GM18505 (cell line): ENCODE measurements at regions not wholly inside any gene's neighbourhood (a gene's known extent, or its start where the extent isn't known, plus 50 kb on each side); places are given as distances from the start of the nearest gene placed in this dataset.
"Not testable (repeated sequence)": the region's sequence is repeated elsewhere in the genome, so short reads cannot be mapped to it uniquely, and the experiment has no call there.

Source experiments
- ATAC-seq: cut with Tn5 transposase; IDR thresholded peaks from one replicate; pipeline ENCODE4 v1.9.1; 2021; ENCODE audit not compliant: unreplicated experiment
- POLR2A ChIP-seq: IDR thresholded peaks from 4 replicates; pipeline ENCODE4 v1.6.1; 2011; ENCODE audit warnings: borderline replicate concordance; ENCODE audit not compliant: insufficient read depth, insufficient read length; ENCODE audit errors: extremely low read depth

- TF ChIP-seq POLR2A = no peak
- ATAC-seq = no peak
Measured at GRCh38 chr3:20376665-20377217, 190.7 kb upstream of the SGO1 start.

DNA sequence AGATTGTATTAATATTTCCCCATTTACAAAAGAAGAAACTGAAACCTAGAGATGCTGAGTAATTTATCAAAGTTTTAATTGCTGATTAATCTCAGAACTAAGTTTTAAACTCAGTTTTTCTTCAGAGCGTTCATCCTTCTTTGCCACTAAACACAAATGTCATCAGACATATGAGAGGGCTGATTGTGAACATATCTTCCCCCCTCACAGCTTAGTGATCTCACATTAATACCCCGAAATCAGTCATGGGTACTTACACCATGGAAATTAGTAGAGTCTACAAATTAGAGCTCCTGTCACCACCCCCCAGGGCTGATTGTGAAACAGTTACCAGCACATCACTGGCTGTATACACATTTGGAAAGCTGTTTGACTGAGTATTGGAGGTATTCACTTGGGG lies 189.3 kb upstream of the SGO1 start:
- no peak for TF ChIP-seq POLR2A
- ATAC-seq = no peak

GRCh38 chr3:20370273-20371063 lies 184.5 kb upstream of the SGO1 start:
- not testable (repeated sequence) for ATAC-seq

DNA sequence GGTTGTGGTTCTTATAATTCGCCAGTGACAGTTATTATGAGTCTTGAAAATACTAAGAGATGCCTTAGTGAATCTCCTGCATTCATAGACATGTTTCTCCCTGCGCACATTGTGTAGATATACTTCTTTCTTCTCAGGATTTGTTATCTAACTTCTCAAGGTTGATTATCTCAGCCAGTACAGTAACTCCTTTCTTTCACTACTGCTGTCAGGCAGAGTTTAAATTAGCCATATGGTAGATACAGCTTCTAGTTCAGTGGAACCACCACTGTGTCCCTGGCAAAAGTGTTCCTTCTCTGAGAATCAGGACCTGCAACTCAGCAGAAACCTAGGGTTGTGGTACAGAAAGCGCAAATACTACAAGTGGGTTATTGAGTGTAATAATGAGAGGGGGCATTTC lies 175.0 kb upstream of the SGO1 start:
- TF ChIP-seq POLR2A = no peak
- ATAC-seq = no peak

DNA sequence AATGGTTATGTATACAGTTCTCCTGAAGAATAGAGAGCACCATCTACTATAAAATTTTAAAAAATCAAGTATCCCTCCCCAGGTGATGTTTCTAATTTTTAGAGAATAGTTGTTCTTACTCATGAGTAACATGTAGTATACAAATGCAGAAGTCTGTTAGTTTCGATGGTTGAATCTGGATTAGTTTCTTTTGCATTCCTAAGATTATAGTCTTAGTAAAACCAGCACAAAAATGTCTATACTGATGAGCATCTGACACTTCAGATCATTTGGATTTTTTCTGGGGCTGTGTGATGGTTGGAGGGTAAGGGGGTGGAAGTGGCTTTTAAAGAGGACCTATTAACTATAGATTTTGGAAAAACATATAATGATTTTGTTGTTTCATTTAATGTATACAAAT lies 167.3 kb upstream of the SGO1 start:
- no peak for ATAC-seq
- TF ChIP-seq POLR2A = no peak

DNA sequence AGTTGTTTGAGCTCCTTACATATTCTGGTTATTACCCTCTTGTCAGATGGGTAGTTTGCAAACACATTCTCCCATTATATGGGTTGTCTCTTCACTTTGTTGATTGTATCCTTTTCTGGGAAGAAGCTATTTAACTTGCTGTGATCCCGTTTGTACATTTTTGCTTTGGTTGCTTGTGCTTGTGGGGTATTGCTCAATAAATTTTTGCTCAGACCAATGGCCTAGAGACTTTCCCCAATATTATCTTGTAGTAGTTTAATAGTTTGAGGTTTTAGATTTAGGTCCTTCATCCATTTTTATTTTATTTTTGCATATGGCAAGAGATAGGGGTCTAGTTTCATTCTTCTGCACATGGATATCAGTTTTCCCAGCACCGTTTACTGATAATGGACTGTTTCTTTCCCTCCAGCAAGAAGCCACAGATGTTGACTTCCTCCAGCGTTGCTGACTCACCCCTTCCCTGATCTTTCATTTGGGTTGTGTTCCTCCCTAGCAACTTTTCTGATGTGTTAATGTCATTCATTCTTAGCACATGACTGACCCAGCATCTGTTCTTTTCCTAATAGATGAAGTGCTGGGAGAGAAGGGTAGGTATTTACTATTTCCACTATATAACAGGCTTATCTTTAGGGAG lies 166.7 kb upstream of the SGO1 start:
- TF ChIP-seq POLR2A = no peak
- ATAC-seq = no peak

DNA sequence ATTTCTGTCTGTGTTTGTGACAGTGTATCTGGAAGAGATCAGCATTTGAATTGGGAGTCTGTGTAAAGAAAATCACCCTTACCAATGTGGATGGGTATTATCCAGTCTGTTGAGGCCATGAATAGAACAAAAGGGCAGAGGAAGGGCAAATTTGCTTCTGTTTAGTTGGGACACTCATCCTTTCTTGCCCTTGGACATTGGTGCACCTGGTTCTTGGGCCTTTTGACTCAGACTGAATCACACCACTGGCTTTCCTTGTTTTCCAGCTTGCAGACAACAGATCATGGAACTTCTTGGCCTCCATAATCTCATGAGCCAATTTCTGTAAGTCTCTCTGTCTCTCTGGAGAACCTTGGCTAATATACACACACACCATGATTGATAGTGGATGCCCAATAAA lies 164.4 kb upstream of the SGO1 start:
- ATAC-seq = no peak
- no peak for TF ChIP-seq POLR2A

- ATAC-seq = no peak
- no peak for TF ChIP-seq POLR2A
Measured at GRCh38 chr3:20346916-20347315, 160.9 kb upstream of the SGO1 start.

DNA sequence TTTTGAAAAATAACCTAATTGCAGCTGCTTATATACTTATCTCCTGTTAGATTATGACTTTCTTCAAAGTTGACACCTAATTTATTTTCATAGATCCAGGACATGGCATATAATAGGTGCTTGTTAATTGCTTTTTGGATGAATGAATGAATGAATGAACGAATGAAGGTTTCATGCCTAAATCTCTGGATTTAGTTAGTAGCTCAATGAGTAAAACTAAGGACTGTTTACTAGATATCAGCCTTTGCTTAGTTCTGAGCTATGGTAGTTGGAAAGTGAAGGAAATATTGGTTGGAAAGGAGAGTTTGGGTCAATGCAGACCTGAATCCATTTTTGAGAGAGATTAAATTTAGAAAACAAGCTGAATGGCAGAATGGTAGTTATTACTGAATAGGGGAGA lies 160.4 kb upstream of the SGO1 start:
- TF ChIP-seq POLR2A = no peak
- no peak for ATAC-seq

DNA sequence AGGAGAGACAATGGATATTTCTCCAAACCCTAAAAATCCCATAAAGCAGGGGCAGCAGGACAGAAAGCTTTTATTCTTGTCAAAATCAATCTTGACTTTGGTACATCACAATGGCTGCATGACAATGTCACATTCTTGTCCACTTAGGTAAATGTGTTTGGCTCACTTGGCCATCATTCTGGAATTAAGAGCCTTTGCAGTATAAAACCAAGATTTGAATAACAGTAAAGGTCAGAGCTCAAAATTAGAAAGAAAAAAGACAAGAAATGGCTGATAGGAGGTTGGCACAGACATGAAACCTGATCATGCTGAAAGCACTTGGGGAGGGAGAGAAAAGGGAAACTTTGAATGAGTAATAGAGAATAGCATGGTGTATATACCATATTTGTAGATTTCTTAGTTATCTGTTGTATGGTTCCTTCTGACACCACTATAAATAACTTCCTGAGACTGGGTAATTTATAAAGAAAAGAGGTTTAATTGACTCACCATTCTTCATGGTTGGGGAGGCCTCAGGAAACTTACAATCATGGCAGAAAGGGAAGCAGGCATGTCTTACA lies 158.5 kb upstream of the SGO1 start:
- ATAC-seq = no peak
- TF ChIP-seq POLR2A = no peak

DNA sequence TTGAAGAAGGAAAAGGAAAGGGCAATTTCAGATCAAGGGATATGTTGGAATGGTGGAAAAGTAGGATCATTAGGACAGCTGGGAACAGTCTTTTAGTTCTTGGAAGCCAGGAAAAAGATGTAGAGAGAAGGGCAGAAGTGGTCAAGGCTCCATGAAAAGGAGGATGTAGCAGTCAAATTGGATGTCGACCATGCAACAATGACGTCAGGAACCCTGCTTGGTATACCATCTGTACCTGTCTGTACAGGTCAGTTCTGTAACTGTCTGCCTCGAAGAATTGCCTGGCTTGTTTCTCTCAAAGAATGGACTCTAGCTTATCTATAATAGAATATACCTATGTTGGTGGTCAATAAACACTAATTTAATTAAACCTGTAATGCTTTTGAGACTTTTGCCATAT lies 157.8 kb upstream of the SGO1 start:
- no peak for TF ChIP-seq POLR2A
- ATAC-seq = no peak

DNA sequence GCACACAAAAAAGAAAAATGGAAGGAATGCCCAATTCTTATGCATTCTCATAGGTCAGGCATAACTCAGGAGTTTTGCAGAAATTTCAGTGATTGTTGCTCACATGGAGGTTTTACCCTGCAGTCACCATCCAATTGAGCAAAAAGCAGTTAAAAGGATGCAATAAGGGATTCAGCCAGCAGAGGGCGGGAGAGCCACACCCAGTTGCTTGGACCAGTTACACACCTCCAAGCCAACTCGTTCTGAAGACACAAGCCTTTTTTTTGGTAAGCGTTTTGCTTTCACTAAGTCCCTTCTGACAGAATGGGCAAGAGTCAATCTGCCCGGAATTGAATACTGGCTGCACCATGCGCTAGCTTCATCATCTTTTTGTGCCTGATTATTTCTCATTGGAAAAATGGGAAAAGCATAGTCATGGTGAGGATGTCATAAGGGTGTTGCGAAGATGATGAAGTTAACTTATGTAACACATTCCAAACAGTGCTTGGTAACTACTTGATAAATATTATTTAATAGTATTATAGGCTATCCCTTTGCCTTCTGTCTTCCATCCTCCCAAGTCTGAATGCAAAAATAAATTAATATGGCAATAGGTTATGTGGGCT lies 154.4 kb upstream of the SGO1 start:
- ATAC-seq = peak; percentile 90
- no peak for TF ChIP-seq POLR2A

DNA sequence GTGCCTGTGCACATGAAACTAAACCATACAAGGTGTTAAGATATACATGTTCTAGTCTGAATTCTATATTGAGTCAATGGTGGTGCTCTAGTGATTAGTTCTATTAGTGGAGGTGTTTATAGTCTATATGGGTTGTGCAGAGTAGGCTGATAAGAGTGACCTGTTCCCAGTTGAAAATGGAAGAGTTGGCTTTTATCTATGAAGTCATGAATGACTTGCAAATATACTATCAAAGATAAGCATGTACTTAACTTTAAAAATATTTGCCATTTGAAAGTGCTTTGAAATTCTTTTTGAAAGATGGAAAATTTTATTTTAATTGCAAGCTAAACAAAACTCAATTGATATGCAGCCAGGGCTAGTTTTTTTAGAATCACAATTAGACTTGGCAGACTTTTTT lies 150.6 kb upstream of the SGO1 start:
- ATAC-seq = no peak
- no peak for TF ChIP-seq POLR2A

DNA sequence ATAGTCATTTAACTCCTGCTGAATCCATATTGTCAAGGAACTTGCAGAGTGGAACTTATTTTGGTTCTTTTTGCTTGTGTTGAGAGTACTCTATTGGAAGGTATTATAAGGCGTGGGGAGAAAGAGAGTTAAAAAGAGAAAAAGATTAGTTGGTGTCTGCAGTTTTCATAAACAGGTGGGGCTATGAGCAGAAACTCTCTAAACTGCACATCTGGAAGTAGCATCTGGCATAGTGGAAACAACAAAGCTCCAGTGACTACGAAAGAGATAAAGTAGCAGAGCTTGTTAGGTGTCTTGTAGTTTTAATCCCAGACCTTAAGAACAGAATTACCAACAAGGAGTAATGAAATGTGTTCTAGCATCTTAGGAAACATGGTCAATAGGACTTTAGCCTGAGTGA lies 148.8 kb upstream of the SGO1 start:
- no peak for ATAC-seq
- no peak for TF ChIP-seq POLR2A
